ENCODE measurements at regions not wholly inside any gene's neighbourhood (a gene's known extent, or its start where the extent isn't known, plus 50 kb on each side); places are given as distances from the start of the nearest gene placed in this dataset.
"Not testable (repeated sequence)": the region's sequence is repeated elsewhere in the genome, so short reads cannot be mapped to it uniquely, and the experiment has no call there.

- H3K27ac ChIP-seq: no peak overlapping the region
- H3K27me3 ChIP-seq: no peaks in the 10 kb centered on the region
- intact Hi-C loops (cut with DNase I): no loop called here
- H3K9ac ChIP-seq (ENCODE audit: low read depth in 2 of 2, low read length in 2 of 2): no peak overlapping the region
- H3K4me3 ChIP-seq: no peak overlapping the region
- H3K9me3 ChIP-seq: no peaks in the 10 kb centered on the region
- TF ChIP-seq, protein P1, sequence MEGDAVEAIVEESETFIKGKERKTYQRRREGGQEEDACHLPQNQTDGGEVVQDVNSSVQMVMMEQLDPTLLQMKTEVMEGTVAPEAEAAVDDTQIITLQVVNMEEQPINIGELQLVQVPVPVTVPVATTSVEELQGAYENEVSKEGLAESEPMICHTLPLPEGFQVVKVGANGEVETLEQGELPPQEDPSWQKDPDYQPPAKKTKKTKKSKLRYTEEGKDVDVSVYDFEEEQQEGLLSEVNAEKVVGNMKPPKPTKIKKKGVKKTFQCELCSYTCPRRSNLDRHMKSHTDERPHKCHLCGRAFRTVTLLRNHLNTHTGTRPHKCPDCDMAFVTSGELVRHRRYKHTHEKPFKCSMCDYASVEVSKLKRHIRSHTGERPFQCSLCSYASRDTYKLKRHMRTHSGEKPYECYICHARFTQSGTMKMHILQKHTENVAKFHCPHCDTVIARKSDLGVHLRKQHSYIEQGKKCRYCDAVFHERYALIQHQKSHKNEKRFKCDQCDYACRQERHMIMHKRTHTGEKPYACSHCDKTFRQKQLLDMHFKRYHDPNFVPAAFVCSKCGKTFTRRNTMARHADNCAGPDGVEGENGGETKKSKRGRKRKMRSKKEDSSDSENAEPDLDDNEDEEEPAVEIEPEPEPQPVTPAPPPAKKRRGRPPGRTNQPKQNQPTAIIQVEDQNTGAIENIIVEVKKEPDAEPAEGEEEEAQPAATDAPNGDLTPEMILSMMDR (IDR thresholded peaks at IDR 0.05): no peak
- no peaks in the 10 kb centered on the region for H3K4me1 ChIP-seq
- no peak for DNase-seq
- no peaks in the 10 kb centered on the region for H3K36me3 ChIP-seq
Measured at GRCh38 chr9:74071502-74071901, 425.6 kb upstream of the RORB start.

- Histone ChIP-seq H3K27ac (no peak overlapping the region), H3K4me1 (no peaks in the 10 kb centered on the region), H3K9ac (ENCODE audit: low read depth in 2 of 2, low read length in 2 of 2) (no peak overlapping the region), H3K27me3 (no peaks in the 10 kb centered on the region), H3K36me3 (no peaks in the 10 kb centered on the region), H3K4me3 (no peak overlapping the region), H3K9me3 (no peaks in the 10 kb centered on the region)
- intact Hi-C loops (cut with DNase I): no loop called here
- TF ChIP-seq, protein P1 (IDR thresholded peaks at IDR 0.05): no peak
- no peak for DNase-seq
Measured at GRCh38 chr9:74073897-74074296, 423.2 kb upstream of the RORB start.

GRCh38 chr9:74078647-74079046 lies 418.5 kb upstream of the RORB start:
- Histone ChIP-seq H3K9me3 (no peaks in the 10 kb centered on the region), H3K27me3 (no peaks in the 10 kb centered on the region), H3K9ac (ENCODE audit: low read depth in 2 of 2, low read length in 2 of 2) (no peak overlapping the region), H3K4me1 (no peaks in the 10 kb centered on the region), H3K27ac (no peak overlapping the region), H3K4me3 (no peak overlapping the region), H3K36me3 (no peaks in the 10 kb centered on the region)
- intact Hi-C loops (cut with DNase I): no loop called here
- DNase-seq: no peak
- TF ChIP-seq, protein P1 (IDR thresholded peaks at IDR 0.05): no peak

DNA sequence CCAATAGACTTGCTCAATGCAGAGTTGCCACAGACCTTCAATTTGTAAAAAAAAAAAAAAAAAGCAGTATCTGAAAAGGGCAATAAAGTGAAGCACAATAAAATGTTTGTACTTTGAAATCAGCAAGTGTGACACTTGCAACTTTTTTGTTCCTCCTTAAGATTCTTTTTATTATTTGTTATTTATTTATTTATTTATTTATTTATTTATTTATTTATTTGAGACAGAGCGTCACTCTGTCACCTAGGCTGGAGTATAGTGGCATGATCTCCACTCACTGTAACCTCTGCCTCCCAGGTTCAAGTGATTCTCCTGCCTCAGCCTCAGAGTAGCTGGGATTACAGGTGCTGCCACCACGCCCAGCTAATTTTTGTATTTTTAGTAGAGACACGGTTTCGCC lies 416.5 kb upstream of the RORB start:
- H3K4me1 ChIP-seq; H3K9ac ChIP-seq (ENCODE audit: low read depth in 2 of 2, low read length in 2 of 2): not testable (repeated sequence)

DNA sequence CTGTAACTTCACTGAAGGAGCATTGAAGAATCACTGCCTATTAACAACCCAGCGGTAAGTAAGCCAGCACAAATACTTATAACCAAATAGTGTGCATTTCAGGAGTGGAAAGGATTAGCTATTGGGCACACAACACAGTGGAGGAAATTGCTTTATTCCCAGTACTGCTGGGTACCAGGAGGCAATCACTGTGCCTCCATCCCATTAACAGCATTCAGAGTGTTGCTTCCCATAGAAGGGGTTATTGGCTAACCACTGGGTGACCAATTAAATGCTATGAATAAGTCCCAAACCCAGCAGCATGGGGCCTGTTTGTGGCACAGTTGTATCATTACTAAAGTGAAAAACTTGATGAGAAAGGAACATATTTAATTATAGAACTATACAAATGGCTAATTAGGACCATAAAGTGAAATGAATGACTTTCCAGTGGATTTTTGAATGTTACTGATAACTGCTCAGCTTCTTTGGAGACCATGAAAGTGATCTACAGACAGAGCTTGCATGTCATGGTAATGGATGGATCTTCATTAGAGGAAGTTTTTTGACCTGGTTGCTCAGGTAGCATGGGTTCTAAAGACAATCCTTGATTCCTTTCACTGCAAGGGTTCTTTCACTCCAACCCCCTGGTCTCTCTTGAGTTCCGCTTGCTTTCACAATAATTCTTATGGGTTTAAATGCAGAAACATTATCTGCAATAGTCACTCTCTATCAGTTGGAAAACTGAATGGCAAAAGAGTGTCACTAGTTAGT lies 413.3 kb upstream of the RORB start:
- no peaks in the 10 kb centered on the region for H3K4me1 ChIP-seq
- DNase-seq: no peak
- H3K4me3 ChIP-seq: no peak overlapping the region
- no peaks in the 10 kb centered on the region for H3K36me3 ChIP-seq
- no peaks in the 10 kb centered on the region for H3K9me3 ChIP-seq
- no peaks in the 10 kb centered on the region for H3K27me3 ChIP-seq
- TF ChIP-seq, protein P1 (IDR thresholded peaks at IDR 0.05): no peak
- intact Hi-C loops (cut with DNase I): no loop called here
- no peak overlapping the region for H3K9ac ChIP-seq (ENCODE audit: low read depth in 2 of 2, low read length in 2 of 2)
- H3K27ac ChIP-seq: no peak overlapping the region

More for the DNA sequence above, 416.5 kb upstream of the RORB start:
- H3K27me3 ChIP-seq; DNase-seq; H3K4me3 ChIP-seq; intact Hi-C loops (cut with DNase I); H3K27ac ChIP-seq; H3K36me3 ChIP-seq; H3K9me3 ChIP-seq: not testable (repeated sequence)

GRCh38 chr9:74085384-74086037 lies 411.6 kb upstream of the RORB start:
- H3K4me3 ChIP-seq; DNase-seq; H3K36me3 ChIP-seq; H3K9ac ChIP-seq (ENCODE audit: low read depth in 2 of 2, low read length in 2 of 2); H3K27me3 ChIP-seq; intact Hi-C loops (cut with DNase I); H3K9me3 ChIP-seq; H3K27ac ChIP-seq; H3K4me1 ChIP-seq: not testable (repeated sequence)

DNA sequence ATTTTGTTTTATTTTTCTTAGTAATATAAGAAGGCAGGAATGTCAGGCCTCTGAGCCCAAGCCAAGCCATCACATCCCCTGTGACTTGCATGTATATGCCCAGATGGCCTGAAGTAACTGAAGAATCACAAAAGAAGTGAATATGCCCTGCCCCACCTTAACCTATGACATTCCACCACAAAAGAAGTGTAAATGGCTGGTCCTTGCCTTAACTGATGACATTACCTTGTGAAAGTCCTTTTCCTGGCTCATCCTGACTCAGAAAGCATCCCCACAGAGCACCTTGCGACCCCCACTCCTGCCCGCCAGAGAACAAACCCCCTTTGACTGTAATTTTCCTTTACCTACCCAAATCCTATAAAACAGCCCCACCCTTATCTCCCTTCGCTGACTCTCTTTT lies 406.2 kb upstream of the RORB start:
- H3K27me3 ChIP-seq; H3K4me1 ChIP-seq; intact Hi-C loops (cut with DNase I); H3K4me3 ChIP-seq; H3K27ac ChIP-seq; H3K9ac ChIP-seq (ENCODE audit: low read depth in 2 of 2, low read length in 2 of 2); H3K36me3 ChIP-seq; H3K9me3 ChIP-seq; DNase-seq: not testable (repeated sequence)

Data from colonic mucosa (tissue), 4 donors.